ENCODE measurements at regions not wholly inside any gene's neighbourhood (a gene's known extent, or its start where the extent isn't known, plus 50 kb on each side); places are given as distances from the start of the nearest gene placed in this dataset.

DNA sequence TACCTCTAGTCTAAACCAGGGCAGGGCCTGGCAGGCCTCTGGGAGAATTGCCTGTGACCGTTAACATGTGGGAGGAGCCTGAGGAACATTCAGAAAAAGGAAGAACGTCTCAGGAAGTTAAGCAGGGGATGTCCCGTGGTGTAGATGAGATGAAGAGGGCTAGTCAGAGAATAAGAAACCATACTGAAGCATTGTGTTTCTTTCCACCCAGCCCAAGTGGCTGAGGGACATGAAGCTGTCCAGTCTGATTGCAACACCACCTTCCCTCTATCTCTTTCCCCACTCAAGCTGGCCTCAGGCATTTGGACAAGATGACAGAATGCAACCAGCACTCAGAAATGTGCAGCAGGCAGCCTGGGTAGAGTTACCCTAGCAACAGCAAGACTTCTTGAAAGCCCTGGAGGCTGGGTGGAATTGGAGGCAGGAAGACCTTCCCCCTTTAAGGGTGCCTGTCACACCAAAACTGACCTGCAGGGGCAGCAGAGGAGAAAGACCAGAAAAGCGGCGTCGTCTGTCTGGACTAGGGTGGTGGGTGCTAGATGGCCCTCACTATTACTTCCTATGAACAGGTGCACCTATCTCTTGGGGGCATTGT is 186.1 kb downstream of the UNC5CL start:
- no peak overlapping the region for H2AFZ ChIP-seq (ENCODE audit: low read length)
- no peaks in the 10 kb centered on the region for H4K20me1 ChIP-seq (ENCODE audit: insufficient read depth, low read length)
- no peak overlapping the region for H3K27ac ChIP-seq (ENCODE audit: extremely low read length, insufficient read depth, low read length)
- no peaks in the 10 kb centered on the region for H3K9me3 ChIP-seq (ENCODE audit: low read length)
- peak; percentile 26 for DNase-seq (ENCODE audit: low spot score)
- BruUV-seq (replicated peaks): no TSS peak
- TF ChIP-seq ZKSCAN1 (IDR thresholded peaks at IDR 0.05; ENCODE audit: low read length): no peak
- TF ChIP-seq SMC3 (IDR thresholded peaks at IDR 0.05; ENCODE audit: low read length): 0 out of 2 replicates have a peak, but pooled peaks have one; percentile 12
- peak; percentile 64 for TF ChIP-seq XRCC5 (optimal IDR thresholded peaks at IDR 0.05; ENCODE audit: low read length)
- no peak for TF ChIP-seq ZNF441 (CRISPR knock-in tag; IDR thresholded peaks at IDR 0.05; ENCODE audit: borderline replicate concordance)
- TF ChIP-seq, protein P1, sequence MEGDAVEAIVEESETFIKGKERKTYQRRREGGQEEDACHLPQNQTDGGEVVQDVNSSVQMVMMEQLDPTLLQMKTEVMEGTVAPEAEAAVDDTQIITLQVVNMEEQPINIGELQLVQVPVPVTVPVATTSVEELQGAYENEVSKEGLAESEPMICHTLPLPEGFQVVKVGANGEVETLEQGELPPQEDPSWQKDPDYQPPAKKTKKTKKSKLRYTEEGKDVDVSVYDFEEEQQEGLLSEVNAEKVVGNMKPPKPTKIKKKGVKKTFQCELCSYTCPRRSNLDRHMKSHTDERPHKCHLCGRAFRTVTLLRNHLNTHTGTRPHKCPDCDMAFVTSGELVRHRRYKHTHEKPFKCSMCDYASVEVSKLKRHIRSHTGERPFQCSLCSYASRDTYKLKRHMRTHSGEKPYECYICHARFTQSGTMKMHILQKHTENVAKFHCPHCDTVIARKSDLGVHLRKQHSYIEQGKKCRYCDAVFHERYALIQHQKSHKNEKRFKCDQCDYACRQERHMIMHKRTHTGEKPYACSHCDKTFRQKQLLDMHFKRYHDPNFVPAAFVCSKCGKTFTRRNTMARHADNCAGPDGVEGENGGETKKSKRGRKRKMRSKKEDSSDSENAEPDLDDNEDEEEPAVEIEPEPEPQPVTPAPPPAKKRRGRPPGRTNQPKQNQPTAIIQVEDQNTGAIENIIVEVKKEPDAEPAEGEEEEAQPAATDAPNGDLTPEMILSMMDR (CRISPR knock-in tag; IDR thresholded peaks at IDR 0.05): peak; percentile 61
- TF ChIP-seq, protein P2, sequence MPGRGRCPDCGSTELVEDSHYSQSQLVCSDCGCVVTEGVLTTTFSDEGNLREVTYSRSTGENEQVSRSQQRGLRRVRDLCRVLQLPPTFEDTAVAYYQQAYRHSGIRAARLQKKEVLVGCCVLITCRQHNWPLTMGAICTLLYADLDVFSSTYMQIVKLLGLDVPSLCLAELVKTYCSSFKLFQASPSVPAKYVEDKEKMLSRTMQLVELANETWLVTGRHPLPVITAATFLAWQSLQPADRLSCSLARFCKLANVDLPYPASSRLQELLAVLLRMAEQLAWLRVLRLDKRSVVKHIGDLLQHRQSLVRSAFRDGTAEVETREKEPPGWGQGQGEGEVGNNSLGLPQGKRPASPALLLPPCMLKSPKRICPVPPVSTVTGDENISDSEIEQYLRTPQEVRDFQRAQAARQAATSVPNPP (CRISPR knock-in tag; IDR thresholded peaks at IDR 0.05): no peak
- TF ChIP-seq CEBPB (IDR thresholded peaks at IDR 0.05; ENCODE audit: borderline replicate concordance, low read depth, low read length): peak; percentile 59
- TF ChIP-seq MATR3 (CRISPR knock-in tag; IDR thresholded peaks at IDR 0.05): no peak
- TF ChIP-seq NFAT5 (CRISPR knock-in tag; IDR thresholded peaks at IDR 0.05): no peak
- TF ChIP-seq HCFC1 (IDR thresholded peaks at IDR 0.05; ENCODE audit: low read depth, low read length): no peak
- TF ChIP-seq STAG1 (CRISPR knock-in tag; IDR thresholded peaks at IDR 0.05): peak; percentile 49
- no peak overlapping the region for H3K4me3 ChIP-seq (replicated peaks in 1 of 3; ENCODE audit: insufficient read depth in 1 of 3, low read depth in 2 of 3, low read length in 3 of 3)
- FAIRE-seq: peak; percentile 73
- intact Hi-C loops (cut with micrococcal nuclease; ENCODE audit: unreplicated experiment): loop anchor here (2.0 kb wide), 1 partner anchor 60 kb away; no protein-coding TSS in a partner anchor
- no peaks in the 10 kb centered on the region for H3K36me3 ChIP-seq (replicated peaks in 1 of 2; ENCODE audit: control insufficient read depth in 1 of 2, insufficient read depth in 2 of 2, low read length in 2 of 2)
- H3K27me3 ChIP-seq (ENCODE audit: control insufficient read depth in 1 of 2, insufficient read depth in 2 of 2, low read length in 2 of 2): peaks cover 0 to 9% of the 10 kb centered on the region in 2 experiments; a peak in 2 of 5 replicates
- POLR2A ChIA-PET: no interaction called here
- H3K4me1 ChIP-seq (ENCODE audit: insufficient read depth, low read length): no peaks in the 10 kb centered on the region
- H3K9ac ChIP-seq (ENCODE audit: insufficient read depth, low read depth, low read length): no peak overlapping the region
- H3K79me2 ChIP-seq (ENCODE audit: insufficient read depth, low read length): no peaks in the 10 kb centered on the region
- CTCF ChIA-PET (ENCODE audit: low intra/inter-chr PET ratio, low total read pairs): interaction anchor here (1.3 kb wide), 1 partner anchor 59 kb away, joined by 3 read pairs; no protein-coding TSS in a partner anchor
- in situ Hi-C loops (cut with HindIII; ENCODE audit: extremely low pct_ligation_motif_present, low pct_unique_long_range_greater_than_20kb): no loop called here
- WGBS (ENCODE audit: low lambda C conversion rate): 11% methylated on average over 5 of the region's 6 CpGs
- no peak overlapping the region for H3K4me2 ChIP-seq (ENCODE audit: low read depth, low read length)
- ATAC-seq: peak; percentile 87
